Lung (tissue), 11 donors: ENCODE measurements at regions not wholly inside any gene's neighbourhood (a gene's known extent, or its start where the extent isn't known, plus 50 kb on each side); places are given as distances from the start of the nearest gene placed in this dataset.

Source experiments
- ATAC-seq: fragments of 200-7000 bp; cut with Tn5 transposase; one replicate; pipeline ENCODE4 v1.9.1; 2020; ENCODE audit warnings: moderate number of reproducible peaks; ENCODE audit not compliant: insufficient read depth, low FRiP score
- DNase-seq, 3 donors: peaks; one replicate each; pipeline ENCODE4 v3.0.0-alpha.2; 2013 to 2017
- H3K27ac ChIP-seq, 2 donors: one replicate each; pipeline ENCODE4 v1.5.1; 2013; ENCODE audit warnings: mild to moderate bottlenecking in 2 of 2, moderate library complexity in 2 of 2, control low read depth in 1 of 2, inconsistent platforms in 1 of 2, low read depth in 1 of 2, low read length in 1 of 2
- H3K27me3 ChIP-seq, 3 donors: one replicate each; pipeline ENCODE4 v1.5.1; 2013; ENCODE audit warnings: low read length in 2 of 3; ENCODE audit not compliant: control insufficient read depth in 3 of 3, insufficient read depth in 3 of 3
- H3K36me3 ChIP-seq, 4 donors: one replicate each; pipeline ENCODE4 v1.5.1; 2013; ENCODE audit warnings: low read length in 4 of 4, mild to moderate bottlenecking in 1 of 4, moderate library complexity in 1 of 4; ENCODE audit not compliant: control insufficient read depth in 4 of 4, insufficient read depth in 4 of 4
- H3K4me1 ChIP-seq, 5 donors: one replicate each; pipeline ENCODE4 v1.5.1; 2013; ENCODE audit warnings: low read length in 5 of 5, mild to moderate bottlenecking in 2 of 5, moderate library complexity in 1 of 5; ENCODE audit not compliant: control insufficient read depth in 5 of 5, insufficient read depth in 5 of 5
- H3K4me3 ChIP-seq: one replicate; pipeline ENCODE4 v1.5.1; 2013; ENCODE audit warnings: mild to moderate bottlenecking, control low read depth, moderate library complexity
- H3K9ac ChIP-seq, 2 donors: one replicate each; pipeline ENCODE4 v1.5.1; 2013; ENCODE audit warnings: low read length in 2 of 2, control low read depth in 1 of 2; ENCODE audit not compliant: insufficient read depth in 1 of 2
- H3K9me3 ChIP-seq, 4 donors: one replicate each; pipeline ENCODE4 v1.5.1; 2013; ENCODE audit warnings: low read length in 3 of 4, mild to moderate bottlenecking in 1 of 4, moderate library complexity in 1 of 4; ENCODE audit not compliant: control insufficient read depth in 4 of 4, insufficient read depth in 3 of 4
- WGBS, 2 donors: extraction: QIAGEN DNeasy Blood & Tissue Kit; methylation state at CpG; one replicate each; pipeline ENCODE4 v1.1.7; 2013; 5-methylcytosine and 5-hydroxymethylcytosine counted together
- TF ChIP-seq, protein P1 (sequence below): IDR thresholded peaks from 2 replicates; pipeline ENCODE4 v1.5.1; 2012; ENCODE audit warnings: mild to moderate bottlenecking; ENCODE audit errors: control extremely low read depth, extremely low read depth
- donor health status: control.
- donor health status: control.
- donor health status: Bipolar disorder and iron deficiency.
- donor health status: healthy.
- donor health status: DM: yes; HTN: yes; CAD: no.

DNA sequence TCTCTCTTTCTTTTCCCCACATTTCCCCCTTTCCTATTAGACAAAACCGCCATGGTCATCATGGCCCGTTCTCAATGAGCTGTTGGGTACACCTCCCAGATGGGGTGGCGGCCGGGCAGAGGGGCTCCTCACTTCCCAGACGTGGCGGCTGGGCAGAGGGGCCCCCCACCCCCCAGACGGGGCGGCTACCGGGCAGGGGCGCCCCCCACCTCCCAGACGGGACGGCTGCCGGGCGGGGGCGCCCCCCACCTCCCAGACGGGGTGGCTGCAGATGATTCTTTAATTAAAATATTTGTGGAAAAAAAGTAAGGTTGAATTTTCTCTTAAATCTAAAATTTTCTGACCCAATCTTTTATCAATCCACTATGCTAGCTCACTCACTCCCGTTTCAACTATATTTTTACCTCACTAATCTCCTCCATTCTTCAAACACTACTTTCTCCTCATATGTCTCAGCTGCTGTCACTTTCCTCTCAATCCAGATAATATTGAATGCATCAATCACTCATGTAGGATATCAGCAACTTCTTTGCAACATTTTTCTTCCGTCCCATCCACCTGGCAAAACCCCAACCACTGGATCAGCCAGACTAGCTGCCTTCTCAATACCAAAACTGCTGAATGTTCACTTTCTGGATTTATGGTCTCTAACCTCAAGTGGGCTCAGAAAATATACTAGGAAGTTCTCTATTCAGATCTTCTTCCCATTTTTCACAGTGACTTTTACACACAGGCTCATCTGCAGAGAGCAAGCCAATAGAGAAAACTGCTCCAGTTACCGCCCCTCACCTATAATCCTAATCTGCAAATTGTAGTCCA is 81.1 kb upstream of the TRIM24 start:
- TF ChIP-seq, protein P1, sequence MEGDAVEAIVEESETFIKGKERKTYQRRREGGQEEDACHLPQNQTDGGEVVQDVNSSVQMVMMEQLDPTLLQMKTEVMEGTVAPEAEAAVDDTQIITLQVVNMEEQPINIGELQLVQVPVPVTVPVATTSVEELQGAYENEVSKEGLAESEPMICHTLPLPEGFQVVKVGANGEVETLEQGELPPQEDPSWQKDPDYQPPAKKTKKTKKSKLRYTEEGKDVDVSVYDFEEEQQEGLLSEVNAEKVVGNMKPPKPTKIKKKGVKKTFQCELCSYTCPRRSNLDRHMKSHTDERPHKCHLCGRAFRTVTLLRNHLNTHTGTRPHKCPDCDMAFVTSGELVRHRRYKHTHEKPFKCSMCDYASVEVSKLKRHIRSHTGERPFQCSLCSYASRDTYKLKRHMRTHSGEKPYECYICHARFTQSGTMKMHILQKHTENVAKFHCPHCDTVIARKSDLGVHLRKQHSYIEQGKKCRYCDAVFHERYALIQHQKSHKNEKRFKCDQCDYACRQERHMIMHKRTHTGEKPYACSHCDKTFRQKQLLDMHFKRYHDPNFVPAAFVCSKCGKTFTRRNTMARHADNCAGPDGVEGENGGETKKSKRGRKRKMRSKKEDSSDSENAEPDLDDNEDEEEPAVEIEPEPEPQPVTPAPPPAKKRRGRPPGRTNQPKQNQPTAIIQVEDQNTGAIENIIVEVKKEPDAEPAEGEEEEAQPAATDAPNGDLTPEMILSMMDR: no peak
- Histone ChIP-seq H3K36me3 (no peaks in the 10 kb centered on the region), H3K27me3 (no peaks in the 10 kb centered on the region), H3K27ac (no peak overlapping the region), H3K9ac (no peak overlapping the region), H3K9me3 (peaks cover 0 to 3% (median 0%) of the 10 kb centered on the region in 4 donors), H3K4me1 (no peaks in the 10 kb centered on the region), H3K4me3 (no peak overlapping the region)
- no peak for ATAC-seq
- WGBS, 2 donors: 87 to 93% methylated on average over 19 of the region's 19 CpGs
- no peak for DNase-seq

DNA sequence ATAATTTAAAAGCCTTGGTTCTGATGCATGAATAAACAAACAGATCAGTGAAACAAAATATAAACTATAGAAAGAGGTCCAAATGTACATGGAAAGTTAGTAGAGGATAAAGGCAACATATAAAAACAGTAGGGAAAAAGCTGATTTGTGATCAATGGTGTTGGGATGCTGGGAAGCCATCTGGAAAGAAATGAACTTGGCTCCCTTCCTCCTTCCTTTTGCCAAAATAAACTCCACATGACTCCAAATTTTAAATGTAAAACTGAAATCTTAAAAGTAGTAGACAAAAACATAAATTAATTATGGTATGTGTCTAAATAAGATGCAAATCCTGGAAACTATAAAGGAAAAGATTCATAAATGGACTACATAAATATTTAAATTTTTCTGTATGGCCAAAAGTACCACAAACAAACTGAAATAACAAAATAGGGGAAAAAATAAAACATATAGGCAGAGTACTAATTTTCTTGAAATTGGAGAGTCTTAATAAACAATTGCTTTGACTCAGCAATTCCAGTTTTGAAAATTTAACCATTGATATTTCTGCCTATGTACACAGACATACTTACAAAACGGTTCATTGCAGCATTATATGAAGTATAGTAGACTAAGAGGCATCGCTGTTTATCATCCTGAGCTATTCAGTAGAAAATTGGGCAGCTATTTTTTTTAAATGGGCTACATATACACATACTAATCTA is 77.0 kb upstream of the TRIM24 start:
- DNase-seq: peak in 2 of 3 donors; percentile 70 to 73
- no peak overlapping the region for H3K9ac ChIP-seq
- no peak for ATAC-seq
- H3K27me3 ChIP-seq: no peaks in the 10 kb centered on the region
- no peak overlapping the region for H3K27ac ChIP-seq
- no peaks in the 10 kb centered on the region for H3K4me1 ChIP-seq
- TF ChIP-seq, protein P1: no peak
- H3K9me3 ChIP-seq: peaks cover 0 to 3% (median 0%) of the 10 kb centered on the region in 4 donors
- no peak overlapping the region for H3K4me3 ChIP-seq
- WGBS, 2 donors: 89 to 94% methylated on average over 2 of the region's 2 CpGs
- H3K36me3 ChIP-seq: no peaks in the 10 kb centered on the region

DNA sequence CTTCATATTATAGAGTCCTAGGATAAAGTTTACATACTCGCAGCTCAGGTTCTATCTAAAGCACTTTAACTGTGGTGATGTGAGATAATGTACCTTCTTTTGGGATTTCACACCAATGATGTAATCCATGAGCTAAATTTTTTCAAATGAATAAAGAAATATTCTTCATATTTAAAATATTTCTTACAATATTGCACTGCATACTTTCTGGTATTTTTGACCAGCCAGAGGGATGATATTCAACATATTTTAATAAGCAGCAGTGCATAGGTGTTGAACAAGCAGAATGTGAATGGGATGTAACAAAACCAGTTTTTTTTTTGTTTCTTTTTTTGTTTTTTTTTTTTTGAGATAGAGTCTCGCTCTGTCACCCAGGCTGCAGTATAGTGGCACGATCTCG is 73.2 kb upstream of the TRIM24 start:
- TF ChIP-seq, protein P1: no peak
- no peak overlapping the region for H3K9ac ChIP-seq
- no peaks in the 10 kb centered on the region for H3K27me3 ChIP-seq
- 91 to 95% methylated on average over 4 of the region's 4 CpGs for WGBS, 2 donors
- no peaks in the 10 kb centered on the region for H3K4me1 ChIP-seq
- ATAC-seq: no peak
- H3K9me3 ChIP-seq: no peaks in the 10 kb centered on the region
- no peak overlapping the region for H3K4me3 ChIP-seq
- DNase-seq: no peak
- H3K27ac ChIP-seq: no peak overlapping the region
- H3K36me3 ChIP-seq: no peaks in the 10 kb centered on the region
